Vagina (tissue), 2 donors: ENCODE measurements at regions not wholly inside any gene's neighbourhood (a gene's known extent, or its start where the extent isn't known, plus 50 kb on each side); places are given as distances from the start of the nearest gene placed in this dataset.

Experiments
- CTCF ChIP-seq, 3 experiments: fragments of 450-650 bp in 2 of 3; fragments of 200-600 bp in 1 of 3; sonication (generic) in 1 of 3; IDR thresholded peaks; one replicate each; pipeline ENCODE4 v1.5.1; 2017 to 2019; ENCODE audit warnings: antibody characterized with exemption in 3 of 3, mild to moderate bottlenecking in 2 of 3, moderate library complexity in 2 of 3
- POLR2AphosphoS5 ChIP-seq, 2 donors: sonication (generic); formaldehyde crosslinking; IDR thresholded peaks; one replicate each; pipeline ENCODE4 v1.9.0; 2017; ENCODE audit warnings: antibody characterized with exemption in 2 of 2, mild to moderate bottlenecking in 2 of 2, low read depth in 1 of 2; ENCODE audit not compliant: insufficient read depth in 1 of 2

DNA sequence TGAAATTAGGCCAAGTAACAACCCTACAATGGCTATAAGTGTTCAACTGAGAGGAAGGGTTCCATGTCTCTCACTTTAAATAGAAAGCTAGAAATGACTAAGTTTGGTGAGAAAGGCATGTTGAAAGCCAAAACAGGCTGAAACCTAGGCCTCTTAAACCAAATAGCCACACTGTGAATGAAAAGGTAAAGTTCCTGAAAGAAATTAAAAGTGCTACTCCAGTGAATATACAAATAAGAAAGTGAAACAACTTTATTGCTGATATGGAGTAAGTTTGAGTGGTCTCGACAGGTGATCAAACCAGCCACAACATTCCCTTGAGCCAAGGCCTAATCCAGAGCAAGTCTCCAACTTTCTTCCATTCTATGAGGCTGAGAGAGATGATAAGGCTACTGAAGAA is 209.6 kb downstream of the KLF12 start:
- no peak for TF ChIP-seq CTCF (IDR thresholded peaks at IDR 0.05)
- TF ChIP-seq POLR2AphosphoS5 (IDR thresholded peaks at IDR 0.05; ENCODE audit: insufficient read depth in 1 of 2, low read depth in 1 of 2), result no peak
